OCI-LY1 (cell line): ENCODE measurements at regions not wholly inside any gene's neighbourhood (a gene's known extent, or its start where the extent isn't known, plus 50 kb on each side); places are given as distances from the start of the nearest gene placed in this dataset.

Experiments
- EZH2 ChIP-seq: fragments of 200-600 bp; sonication (generic), shearing (Covaris generic); IDR thresholded peaks from 2 replicates; pipeline ENCODE4 v1.8.0; 2017; ENCODE audit warnings: borderline replicate concordance, mixed run types, mild to moderate bottlenecking, antibody characterized with exemption, low read length, moderate library complexity, mixed read lengths
- TF ChIP-seq, protein P1 (sequence below): fragments of 200-600 bp; sonication (generic), shearing (Covaris generic); IDR thresholded peaks from 2 replicates; pipeline ENCODE4 v1.5.1; 2017; ENCODE audit warnings: mild to moderate bottlenecking, antibody characterized with exemption, low read length, moderate library complexity, mixed read lengths

DNA sequence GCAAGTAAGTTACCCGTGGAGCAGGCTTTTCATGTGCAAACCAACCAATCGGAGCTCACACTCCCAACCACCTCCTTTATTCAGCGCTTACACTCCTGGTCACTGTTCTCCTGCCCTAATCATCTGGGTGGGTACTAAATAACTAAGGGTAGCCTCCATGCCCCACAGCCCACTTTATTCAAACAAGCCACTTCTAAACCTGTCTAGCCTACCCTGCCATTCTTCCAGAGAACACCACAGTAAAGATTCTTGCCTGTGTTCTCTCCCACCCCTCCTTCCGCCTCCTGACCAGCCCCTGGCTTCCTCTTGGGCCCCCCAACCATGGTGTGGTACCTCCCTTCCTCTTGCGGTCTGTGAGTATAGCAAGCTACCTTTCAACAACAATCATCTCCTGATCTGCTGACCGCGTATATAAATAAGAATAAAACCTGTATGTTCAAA is 581.9 kb downstream of the VRK1 start:
- TF ChIP-seq, protein P1, sequence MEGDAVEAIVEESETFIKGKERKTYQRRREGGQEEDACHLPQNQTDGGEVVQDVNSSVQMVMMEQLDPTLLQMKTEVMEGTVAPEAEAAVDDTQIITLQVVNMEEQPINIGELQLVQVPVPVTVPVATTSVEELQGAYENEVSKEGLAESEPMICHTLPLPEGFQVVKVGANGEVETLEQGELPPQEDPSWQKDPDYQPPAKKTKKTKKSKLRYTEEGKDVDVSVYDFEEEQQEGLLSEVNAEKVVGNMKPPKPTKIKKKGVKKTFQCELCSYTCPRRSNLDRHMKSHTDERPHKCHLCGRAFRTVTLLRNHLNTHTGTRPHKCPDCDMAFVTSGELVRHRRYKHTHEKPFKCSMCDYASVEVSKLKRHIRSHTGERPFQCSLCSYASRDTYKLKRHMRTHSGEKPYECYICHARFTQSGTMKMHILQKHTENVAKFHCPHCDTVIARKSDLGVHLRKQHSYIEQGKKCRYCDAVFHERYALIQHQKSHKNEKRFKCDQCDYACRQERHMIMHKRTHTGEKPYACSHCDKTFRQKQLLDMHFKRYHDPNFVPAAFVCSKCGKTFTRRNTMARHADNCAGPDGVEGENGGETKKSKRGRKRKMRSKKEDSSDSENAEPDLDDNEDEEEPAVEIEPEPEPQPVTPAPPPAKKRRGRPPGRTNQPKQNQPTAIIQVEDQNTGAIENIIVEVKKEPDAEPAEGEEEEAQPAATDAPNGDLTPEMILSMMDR: no peak
- TF ChIP-seq EZH2: no peak
